GM10248 (cell line): ENCODE measurements at regions not wholly inside any gene's neighbourhood (a gene's known extent, or its start where the extent isn't known, plus 50 kb on each side); places are given as distances from the start of the nearest gene placed in this dataset.

ENCODE experiments used
- CTCF ChIA-PET: fragments of 300-600 bp; sonication (Branson Sonifier 250); formaldehyde crosslinking; extraction: SDS; loops from one replicate; lab custom pipeline; 2021; ENCODE audit warnings: antibody characterized with exemption; lab: Yijun Ruan, JAX
- POLR2A ChIA-PET: fragments of 350-650 bp; sonication (Branson Sonifier 250); formaldehyde crosslinking; extraction: SDS; loops from one replicate; lab custom pipeline; 2020; ENCODE audit warnings: antibody characterized with exemption; lab: Yijun Ruan, JAX
- DNase-seq: peaks from one replicate; pipeline ENCODE4 v3.0.0; 2012; ENCODE audit errors: extremely low spot score
- TF ChIP-seq, protein P1 (sequence below): IDR thresholded peaks from 2 replicates; pipeline ENCODE4 v1.5.1; 2012; ENCODE audit warnings: mild to moderate bottlenecking, low read depth; ENCODE audit errors: extremely low read depth, missing control alignments, control extremely low read depth

DNA sequence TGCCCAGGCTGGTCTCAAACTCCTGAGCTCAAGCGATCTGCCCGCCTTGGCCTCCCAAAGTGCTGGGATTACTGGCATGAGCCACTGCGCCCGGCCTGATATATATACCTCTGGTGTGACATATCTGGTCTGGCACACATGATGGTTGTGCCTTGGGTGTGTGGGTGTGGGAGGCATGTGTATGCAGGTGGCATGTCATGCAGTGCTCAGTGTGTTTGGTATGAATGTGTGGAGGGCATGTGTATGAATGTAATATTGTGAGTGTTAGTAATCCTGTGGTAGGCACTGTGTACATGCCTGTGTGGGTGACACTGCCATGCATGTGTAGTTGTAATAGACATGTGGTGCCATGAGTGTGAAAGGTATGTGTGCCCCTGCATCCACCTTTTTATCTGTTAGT, 179.3 kb upstream of the GOT2 start:
- ChIA-PET POLR2A (no interaction called here), CTCF (interaction anchor here (1.1 kb wide), 1 partner anchor 50 kb away, joined by 3 read pairs; no protein-coding TSS in a partner anchor)
- DNase-seq = no peak
- TF ChIP-seq, protein P1, sequence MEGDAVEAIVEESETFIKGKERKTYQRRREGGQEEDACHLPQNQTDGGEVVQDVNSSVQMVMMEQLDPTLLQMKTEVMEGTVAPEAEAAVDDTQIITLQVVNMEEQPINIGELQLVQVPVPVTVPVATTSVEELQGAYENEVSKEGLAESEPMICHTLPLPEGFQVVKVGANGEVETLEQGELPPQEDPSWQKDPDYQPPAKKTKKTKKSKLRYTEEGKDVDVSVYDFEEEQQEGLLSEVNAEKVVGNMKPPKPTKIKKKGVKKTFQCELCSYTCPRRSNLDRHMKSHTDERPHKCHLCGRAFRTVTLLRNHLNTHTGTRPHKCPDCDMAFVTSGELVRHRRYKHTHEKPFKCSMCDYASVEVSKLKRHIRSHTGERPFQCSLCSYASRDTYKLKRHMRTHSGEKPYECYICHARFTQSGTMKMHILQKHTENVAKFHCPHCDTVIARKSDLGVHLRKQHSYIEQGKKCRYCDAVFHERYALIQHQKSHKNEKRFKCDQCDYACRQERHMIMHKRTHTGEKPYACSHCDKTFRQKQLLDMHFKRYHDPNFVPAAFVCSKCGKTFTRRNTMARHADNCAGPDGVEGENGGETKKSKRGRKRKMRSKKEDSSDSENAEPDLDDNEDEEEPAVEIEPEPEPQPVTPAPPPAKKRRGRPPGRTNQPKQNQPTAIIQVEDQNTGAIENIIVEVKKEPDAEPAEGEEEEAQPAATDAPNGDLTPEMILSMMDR = no peak

DNA sequence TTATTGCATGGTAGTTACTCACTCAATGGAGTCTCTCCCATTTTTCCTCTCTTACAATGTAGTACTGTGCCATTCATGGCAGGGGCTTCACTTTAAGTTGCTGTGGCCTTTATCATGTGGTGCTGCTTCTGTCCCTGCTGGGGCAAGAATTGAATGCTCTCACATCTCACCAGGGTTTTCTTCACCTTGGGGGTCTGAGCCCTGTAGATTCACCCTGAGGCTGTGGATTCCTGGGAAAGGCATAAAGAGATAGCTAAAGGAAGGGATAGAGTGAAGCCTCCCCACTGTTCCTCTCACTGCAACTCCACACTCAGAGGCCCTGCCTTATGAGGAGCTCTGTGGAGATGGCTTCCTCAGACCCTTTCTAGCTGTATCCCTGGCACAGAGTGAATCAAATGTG, 178.5 kb upstream of the GOT2 start:
- DNase-seq = no peak
- ChIA-PET POLR2A (no interaction called here), CTCF (no interaction called here)
- TF ChIP-seq, protein P1 = no peak

DNA sequence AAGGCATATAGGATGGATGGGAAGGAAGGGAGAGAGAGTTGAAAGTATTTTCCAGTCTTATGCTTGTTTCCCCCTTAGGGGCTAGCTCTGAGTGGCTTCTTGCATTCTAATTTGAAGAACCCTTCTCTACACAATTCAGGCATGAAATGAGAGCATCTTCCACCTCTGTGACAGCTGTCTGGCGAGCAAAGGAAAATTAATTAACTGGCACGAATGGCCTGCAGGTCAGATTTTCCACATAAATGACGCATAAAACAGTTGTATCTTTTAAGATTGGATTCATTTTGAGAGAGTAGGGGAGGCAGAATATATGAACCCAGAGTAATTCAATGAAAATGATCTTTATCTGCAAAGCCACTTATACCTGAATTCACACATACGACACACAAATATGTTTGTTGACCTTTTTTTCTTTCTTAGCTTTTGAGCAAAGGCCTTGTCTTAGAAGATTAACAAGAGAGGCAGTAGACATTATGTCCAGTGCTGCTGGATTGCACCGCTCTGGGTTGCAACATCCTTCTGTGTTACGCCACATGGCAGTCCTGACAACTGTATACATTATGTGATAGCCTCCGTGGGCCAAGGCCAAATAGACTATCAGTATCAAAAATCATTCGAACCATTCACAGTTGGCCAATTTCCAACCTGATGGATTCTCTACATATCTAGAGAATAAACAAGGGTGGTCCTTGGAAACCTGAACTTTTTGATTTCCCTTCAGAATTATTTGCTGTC, 173.0 kb upstream of the GOT2 start:
- TF ChIP-seq, protein P1 = no peak
- ChIA-PET POLR2A (no interaction called here), CTCF (no interaction called here)
- no peak for DNase-seq

DNA sequence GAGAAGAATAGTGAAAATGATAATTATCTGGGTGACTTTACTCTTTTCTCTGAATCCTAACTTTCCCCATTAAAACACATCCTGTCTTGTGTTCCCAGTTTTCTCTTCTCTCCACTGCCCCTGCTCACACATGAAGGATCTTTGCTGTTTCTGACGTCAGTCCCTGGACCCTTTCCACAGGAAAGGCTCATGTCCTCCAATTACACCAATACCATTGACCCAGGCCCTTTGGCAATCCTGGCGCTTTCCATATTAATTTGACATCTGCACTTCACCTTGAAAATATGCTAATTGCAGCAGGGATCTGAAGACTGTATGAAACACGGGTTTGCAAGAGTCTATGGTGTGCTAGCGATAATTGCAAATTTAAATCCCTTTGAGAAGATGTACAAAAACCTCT, 170.2 kb upstream of the GOT2 start:
- POLR2A ChIA-PET = no interaction called here
- no peak for DNase-seq
- CTCF ChIA-PET = no interaction called here
- TF ChIP-seq, protein P1 = no peak

DNA sequence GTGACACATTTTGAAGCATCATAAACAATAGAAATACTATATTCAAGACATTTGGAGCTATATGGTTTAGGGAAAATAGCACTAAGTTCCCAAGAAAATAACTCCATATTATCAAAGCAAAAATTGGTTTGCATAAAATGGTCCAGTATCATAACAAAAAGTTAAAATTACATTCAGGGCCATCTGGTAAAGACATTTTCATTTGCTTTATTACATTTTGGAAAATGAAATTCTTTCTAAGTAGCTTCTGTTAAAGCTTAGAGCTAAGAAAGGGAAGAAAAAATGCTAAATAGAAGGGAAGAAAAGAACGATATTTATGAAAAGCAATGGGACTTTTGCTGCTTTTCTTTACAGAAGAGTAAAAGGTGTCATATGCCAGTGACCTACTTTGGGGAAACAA, 155.4 kb upstream of the GOT2 start:
- POLR2A ChIA-PET = no interaction called here

DNA sequence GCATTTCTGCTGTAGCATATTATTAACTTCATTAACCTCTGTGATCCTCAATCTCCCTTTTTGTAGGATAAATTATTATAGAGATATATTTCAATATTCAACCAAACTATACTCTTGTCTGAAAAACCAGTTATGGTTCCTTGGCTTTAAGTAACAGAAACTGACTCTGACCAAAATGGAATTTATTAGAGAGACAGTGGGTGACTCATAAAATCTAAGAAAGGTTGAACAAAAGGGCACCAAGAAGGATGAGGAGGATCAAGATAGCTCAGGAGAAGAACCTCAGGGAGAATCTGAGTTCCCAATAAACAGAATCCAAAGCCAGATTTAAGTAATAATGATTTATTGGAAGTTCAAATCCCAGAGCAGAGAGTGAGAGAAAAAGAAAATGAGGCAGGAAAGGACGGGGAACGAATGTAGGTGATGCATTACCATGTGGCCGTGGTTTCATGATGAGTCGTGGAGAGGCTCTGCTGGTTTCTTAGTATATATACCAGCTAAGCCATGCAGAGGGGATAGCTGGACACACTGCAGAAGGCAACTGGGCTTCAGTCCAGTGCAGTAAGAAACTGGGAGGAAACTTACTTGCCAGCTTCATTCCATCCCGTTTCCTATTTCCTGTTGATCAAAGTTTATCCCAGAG, 151.5 kb upstream of the GOT2 start:
- POLR2A ChIA-PET = no interaction called here
- CTCF ChIA-PET = interaction anchor here (1.0 kb wide), 1 partner anchor 53 kb away, joined by 3 read pairs; no protein-coding TSS in a partner anchor
- TF ChIP-seq, protein P1 = no peak
- DNase-seq = no peak

More for the DNA sequence above, 155.4 kb upstream of the GOT2 start:
- TF ChIP-seq, protein P1 = no peak
- CTCF ChIA-PET = no interaction called here
- DNase-seq = no peak
